ENCODE measurements at regions not wholly inside any gene's neighbourhood (a gene's known extent, or its start where the extent isn't known, plus 50 kb on each side); places are given as distances from the start of the nearest gene placed in this dataset.

DNA sequence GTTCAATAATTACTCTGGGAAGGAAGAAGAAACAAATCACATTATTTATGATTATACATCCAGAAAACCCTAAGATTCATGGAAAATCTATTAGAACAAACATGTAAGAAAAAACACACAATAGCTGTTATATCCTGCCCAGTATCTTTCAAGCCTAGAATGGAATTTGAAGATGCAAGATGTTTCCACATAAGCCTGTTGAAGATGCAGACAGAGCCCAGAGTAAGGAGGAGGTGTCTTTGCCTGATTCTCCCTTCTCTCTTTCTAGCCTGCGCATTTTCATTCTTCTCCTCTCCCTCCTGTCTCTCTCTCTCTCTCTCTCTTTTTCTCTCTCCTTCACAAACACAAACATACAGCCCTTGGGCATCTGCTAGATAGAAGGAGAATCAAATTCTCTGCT, 170.1 kb upstream of the INHBA start:
- Histone ChIP-seq H3K36me3 (no peaks in the 10 kb centered on the region), H3K27me3 (ENCODE audit: low read depth) (no peaks in the 10 kb centered on the region), H3K4me1 (peaks cover 5% of the 10 kb centered on the region), H3K9me3 (no peaks in the 10 kb centered on the region), H3K4me3 (no peak overlapping the region), H3K27ac (no peak overlapping the region)
- ATAC-seq: no peak
- no peak for DNase-seq
- intact Hi-C loops (cut with DNase I): no loop called here
- TF ChIP-seq, protein P1, sequence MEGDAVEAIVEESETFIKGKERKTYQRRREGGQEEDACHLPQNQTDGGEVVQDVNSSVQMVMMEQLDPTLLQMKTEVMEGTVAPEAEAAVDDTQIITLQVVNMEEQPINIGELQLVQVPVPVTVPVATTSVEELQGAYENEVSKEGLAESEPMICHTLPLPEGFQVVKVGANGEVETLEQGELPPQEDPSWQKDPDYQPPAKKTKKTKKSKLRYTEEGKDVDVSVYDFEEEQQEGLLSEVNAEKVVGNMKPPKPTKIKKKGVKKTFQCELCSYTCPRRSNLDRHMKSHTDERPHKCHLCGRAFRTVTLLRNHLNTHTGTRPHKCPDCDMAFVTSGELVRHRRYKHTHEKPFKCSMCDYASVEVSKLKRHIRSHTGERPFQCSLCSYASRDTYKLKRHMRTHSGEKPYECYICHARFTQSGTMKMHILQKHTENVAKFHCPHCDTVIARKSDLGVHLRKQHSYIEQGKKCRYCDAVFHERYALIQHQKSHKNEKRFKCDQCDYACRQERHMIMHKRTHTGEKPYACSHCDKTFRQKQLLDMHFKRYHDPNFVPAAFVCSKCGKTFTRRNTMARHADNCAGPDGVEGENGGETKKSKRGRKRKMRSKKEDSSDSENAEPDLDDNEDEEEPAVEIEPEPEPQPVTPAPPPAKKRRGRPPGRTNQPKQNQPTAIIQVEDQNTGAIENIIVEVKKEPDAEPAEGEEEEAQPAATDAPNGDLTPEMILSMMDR (IDR thresholded peaks at IDR 0.05): no peak

DNA sequence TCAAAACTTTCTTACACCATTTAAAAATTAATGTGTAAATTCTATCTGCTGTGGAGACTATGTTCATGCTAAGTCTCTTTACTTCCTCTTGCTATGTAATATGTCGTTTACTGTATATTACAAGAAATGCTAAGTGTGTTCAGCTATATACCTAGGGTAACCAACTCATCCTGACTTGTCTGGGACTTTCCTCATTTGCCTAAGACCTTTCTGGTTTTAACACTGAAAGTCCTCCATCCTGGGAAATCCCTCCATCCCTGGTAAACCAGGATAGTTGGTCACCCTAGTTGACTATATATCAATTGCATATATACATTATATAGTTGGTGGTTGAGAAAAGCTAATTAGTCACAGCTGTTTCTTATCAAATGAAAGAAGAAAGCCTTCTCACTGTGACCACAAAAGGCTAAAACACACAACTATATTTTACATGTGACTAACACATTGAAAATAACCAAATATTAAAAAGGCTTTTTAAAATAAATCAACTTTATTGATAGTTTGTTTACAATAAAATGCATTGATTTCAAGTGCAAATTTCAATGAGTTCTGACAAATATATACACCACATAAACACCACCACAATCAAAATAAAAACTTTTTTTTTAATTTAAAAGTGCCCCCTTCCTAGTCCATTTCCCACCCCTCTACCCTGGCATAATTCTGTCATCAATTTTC, 167.7 kb upstream of the INHBA start:
- peak overlapping the region; percentile 63 for H3K27ac ChIP-seq

DNA sequence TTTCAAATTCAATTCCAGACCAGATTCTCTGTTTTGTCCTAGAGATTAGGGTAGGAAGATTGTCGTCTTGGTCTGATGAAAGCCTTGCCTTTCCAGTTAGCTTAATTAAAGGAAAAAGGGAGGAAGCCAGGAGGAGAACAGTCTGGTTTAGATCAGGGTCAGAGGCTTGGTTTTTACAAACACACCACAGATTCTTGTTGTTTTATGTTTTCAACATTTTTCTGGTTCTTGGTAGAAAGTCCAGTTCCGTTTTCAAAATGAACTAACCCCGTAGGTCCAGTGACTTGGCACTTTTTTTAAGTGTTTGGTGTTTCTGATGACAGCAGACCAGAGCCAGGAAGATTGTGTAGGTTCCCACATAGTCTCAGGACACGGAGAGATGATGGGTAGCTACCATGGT, 167.1 kb upstream of the INHBA start:
- Histone ChIP-seq H3K27ac (peak overlapping the region; percentile 63), H3K4me3 (no peak overlapping the region), H3K27me3 (ENCODE audit: low read depth) (no peaks in the 10 kb centered on the region), H3K9me3 (peaks cover 8% of the 10 kb centered on the region), H3K36me3 (no peaks in the 10 kb centered on the region), H3K4me1 (peaks cover 5% of the 10 kb centered on the region)
- DNase-seq (no peak), ATAC-seq (peak; percentile 64 to 66)
- intact Hi-C loops (cut with DNase I): no loop called here
- TF ChIP-seq, protein P1 (IDR thresholded peaks at IDR 0.05): no peak

More for the DNA sequence above, 167.7 kb upstream of the INHBA start:
- intact Hi-C loops (cut with DNase I): no loop called here
- peaks cover 2% of the 10 kb centered on the region for H3K9me3 ChIP-seq
- no peaks in the 10 kb centered on the region for H3K36me3 ChIP-seq
- TF ChIP-seq, protein P1 (IDR thresholded peaks at IDR 0.05): no peak
- H3K27me3 ChIP-seq (ENCODE audit: low read depth): no peaks in the 10 kb centered on the region
- no peak overlapping the region for H3K4me3 ChIP-seq
- no peak for DNase-seq
- peak; percentile 43 to 56 for ATAC-seq
- peaks cover 5% of the 10 kb centered on the region for H3K4me1 ChIP-seq

DNA sequence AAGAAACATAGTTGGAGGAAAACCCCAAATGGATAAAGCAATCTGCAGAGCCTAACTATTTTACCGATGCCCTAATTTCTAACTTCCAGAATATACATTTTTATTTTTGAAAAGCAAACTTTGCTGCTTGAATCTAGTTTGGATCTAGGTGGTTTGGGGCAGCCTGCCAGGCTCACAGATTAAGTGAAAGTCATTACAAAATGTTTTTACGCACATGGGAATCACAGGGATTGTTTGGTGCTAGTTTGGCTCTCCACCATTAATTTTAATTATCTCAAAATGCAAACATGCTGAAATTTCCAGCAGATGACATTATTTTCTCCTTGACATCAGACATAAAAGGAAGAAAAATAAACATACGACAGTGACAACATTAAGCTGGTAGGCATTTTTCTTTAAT, 166.7 kb upstream of the INHBA start:
- DNase-seq: no peak
- TF ChIP-seq, protein P1 (IDR thresholded peaks at IDR 0.05): no peak

DNA sequence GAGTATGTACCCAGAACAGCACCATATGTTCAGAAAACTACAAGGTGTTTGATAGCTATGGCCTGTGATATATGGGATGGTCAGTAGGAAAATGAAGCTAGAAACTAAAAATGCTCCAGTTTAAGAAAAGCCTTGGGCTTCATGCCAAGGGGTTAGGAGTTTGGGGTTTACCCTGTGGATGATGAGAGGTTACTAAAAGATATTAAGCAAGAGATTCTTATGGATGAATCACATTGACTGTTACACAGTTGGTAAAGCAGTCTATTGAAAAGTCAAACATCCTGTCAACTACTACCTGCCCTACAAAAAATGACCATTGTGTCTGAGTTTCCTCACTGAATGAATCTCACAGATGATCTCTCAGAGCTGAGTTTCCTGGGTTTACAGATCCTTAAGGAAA, 166.2 kb upstream of the INHBA start:
- intact Hi-C loops (cut with DNase I): no loop called here
- Histone ChIP-seq H3K4me1 (peaks cover 5% of the 10 kb centered on the region), H3K4me3 (no peak overlapping the region), H3K9me3 (peaks cover 8% of the 10 kb centered on the region), H3K27me3 (ENCODE audit: low read depth) (no peaks in the 10 kb centered on the region), H3K27ac (peak overlapping the region; percentile 63), H3K36me3 (no peaks in the 10 kb centered on the region)
- TF ChIP-seq, protein P1 (IDR thresholded peaks at IDR 0.05): no peak
- ATAC-seq (peak in 1 of 2 donors; percentile 58), DNase-seq (no peak)

More for the DNA sequence above, 166.7 kb upstream of the INHBA start:
- H3K27me3 ChIP-seq (ENCODE audit: low read depth): no peaks in the 10 kb centered on the region
- H3K4me3 ChIP-seq: no peak overlapping the region
- no peak for ATAC-seq
- H3K27ac ChIP-seq: peak overlapping the region; percentile 63
- no peaks in the 10 kb centered on the region for H3K36me3 ChIP-seq
- peaks cover 5% of the 10 kb centered on the region for H3K4me1 ChIP-seq
- intact Hi-C loops (cut with DNase I): no loop called here
- peaks cover 8% of the 10 kb centered on the region for H3K9me3 ChIP-seq
